HG03354 (cell line): ENCODE measurements at regions not wholly inside any gene's neighbourhood (a gene's known extent, or its start where the extent isn't known, plus 50 kb on each side); places are given as distances from the start of the nearest gene placed in this dataset.
A peak's percentile ranks its signal among the peaks of the same experiment; 100 is the strongest.

Experiments
- ATAC-seq: cut with Tn5 transposase; IDR thresholded peaks from one replicate; pipeline ENCODE4 v1.9.1; 2021; ENCODE audit warnings: mild to moderate bottlenecking; ENCODE audit not compliant: unreplicated experiment, poor library complexity, severe bottlenecking

- no peak for ATAC-seq
Observed at GRCh38 chr2:15786901-15787300, 153.4 kb upstream of the MYCN start.

- ATAC-seq = no peak
Observed at GRCh38 chr2:15787535-15788454, 152.6 kb upstream of the MYCN start.

- ATAC-seq = no peak
Observed at GRCh38 chr2:15788455-15788829, 151.9 kb upstream of the MYCN start.

- no peak for ATAC-seq
Observed at GRCh38 chr2:15788830-15789229, 151.5 kb upstream of the MYCN start.

GRCh38 chr2:15789381-15790062 lies 150.8 kb upstream of the MYCN start:
- ATAC-seq = no peak

DNA sequence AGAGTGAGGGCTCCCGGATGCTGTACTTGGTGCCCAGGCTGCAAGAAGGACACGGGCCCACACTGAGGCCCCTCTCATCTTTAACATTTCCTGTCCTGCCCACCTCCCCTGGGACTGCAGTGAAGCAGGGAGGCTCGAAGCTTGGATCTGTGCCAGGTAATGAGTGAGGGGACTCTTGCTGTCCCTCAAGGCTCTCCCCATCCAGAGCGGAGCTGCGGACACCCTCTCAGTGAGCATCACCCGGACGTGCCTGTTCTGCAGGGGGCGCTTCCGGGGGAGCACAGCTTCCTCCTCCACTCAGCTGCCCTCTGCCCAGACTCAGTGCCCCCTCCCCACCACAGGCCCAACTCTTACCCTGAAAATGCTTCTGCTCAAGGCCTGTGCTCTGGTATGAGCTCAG lies 150.0 kb upstream of the MYCN start:
- ATAC-seq = no peak

DNA sequence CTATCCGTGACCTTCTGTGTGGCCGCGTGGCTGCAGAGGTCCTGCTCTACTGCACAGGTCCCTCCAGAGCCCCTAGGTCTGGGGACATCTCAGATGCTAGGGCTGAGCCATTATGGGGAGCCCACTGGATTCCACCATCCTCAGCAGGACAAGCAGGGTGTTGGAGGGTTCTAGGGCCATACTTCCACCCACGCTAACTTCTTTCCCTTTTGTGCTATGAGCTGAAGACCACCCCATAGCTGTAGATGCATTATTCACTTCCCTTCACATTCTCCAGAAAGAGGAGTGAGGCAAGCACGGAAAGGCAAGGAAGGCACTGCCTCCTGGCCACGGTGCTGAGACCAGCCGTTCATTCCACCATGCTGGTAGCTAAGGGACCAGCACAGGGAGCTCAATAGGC lies 149.5 kb upstream of the MYCN start:
- ATAC-seq = no peak

- no peak for ATAC-seq
Observed at GRCh38 chr2:15791294-15791693, 149.1 kb upstream of the MYCN start.

- ATAC-seq = no peak
Observed at GRCh38 chr2:15792331-15792730, 148.0 kb upstream of the MYCN start.

- no peak for ATAC-seq
Observed at GRCh38 chr2:15793078-15793913, 147.1 kb upstream of the MYCN start.

GRCh38 chr2:15793978-15794377 lies 146.4 kb upstream of the MYCN start:
- ATAC-seq = no peak

DNA sequence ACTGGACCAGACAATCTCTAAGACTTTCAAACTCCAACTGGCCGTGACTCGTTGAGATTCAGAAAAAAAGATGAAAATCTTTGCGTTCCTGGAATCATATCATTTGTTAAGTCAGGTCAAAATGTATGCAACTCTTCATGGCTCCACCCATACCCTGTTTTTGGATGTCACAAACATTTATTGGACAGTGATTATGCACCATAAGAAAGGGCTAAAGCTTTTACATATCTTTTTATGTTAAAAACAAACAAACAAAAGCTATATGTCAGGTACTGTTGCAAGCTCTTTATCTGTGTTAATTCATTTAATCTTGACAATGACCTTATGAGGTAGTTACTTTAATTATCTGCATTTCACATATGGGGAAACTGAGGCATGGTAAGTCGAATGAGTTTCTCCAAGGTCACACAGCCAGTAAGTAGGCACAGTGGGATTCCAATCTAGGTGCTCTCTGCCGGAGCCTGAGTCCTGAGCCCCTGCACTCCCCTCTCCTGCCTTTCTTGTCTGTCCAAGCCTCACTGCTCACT lies 145.7 kb upstream of the MYCN start:
- ATAC-seq = no peak

- ATAC-seq = no peak
Observed at GRCh38 chr2:15795426-15795825, 144.9 kb upstream of the MYCN start.

GRCh38 chr2:15796167-15796942 lies 144.0 kb upstream of the MYCN start:
- ATAC-seq = no peak

GRCh38 chr2:15797231-15797938 lies 143.0 kb upstream of the MYCN start:
- ATAC-seq = no peak

DNA sequence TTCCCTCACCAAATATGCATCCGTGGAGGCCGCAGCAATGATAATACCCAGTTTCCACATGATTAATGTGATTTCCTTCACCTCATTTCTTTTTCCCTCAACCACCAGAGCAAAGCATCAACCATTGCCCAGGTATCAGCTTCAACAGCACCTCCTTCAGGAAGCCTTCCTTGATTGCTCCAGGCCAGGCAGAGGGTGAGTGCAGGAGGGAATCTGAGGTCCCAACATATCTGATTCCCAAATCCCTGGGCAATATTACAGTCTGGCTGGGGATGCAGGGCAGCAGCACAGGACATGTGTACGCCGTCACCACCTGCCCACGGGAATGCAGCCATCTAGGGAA lies 142.4 kb upstream of the MYCN start:
- no peak for ATAC-seq

DNA sequence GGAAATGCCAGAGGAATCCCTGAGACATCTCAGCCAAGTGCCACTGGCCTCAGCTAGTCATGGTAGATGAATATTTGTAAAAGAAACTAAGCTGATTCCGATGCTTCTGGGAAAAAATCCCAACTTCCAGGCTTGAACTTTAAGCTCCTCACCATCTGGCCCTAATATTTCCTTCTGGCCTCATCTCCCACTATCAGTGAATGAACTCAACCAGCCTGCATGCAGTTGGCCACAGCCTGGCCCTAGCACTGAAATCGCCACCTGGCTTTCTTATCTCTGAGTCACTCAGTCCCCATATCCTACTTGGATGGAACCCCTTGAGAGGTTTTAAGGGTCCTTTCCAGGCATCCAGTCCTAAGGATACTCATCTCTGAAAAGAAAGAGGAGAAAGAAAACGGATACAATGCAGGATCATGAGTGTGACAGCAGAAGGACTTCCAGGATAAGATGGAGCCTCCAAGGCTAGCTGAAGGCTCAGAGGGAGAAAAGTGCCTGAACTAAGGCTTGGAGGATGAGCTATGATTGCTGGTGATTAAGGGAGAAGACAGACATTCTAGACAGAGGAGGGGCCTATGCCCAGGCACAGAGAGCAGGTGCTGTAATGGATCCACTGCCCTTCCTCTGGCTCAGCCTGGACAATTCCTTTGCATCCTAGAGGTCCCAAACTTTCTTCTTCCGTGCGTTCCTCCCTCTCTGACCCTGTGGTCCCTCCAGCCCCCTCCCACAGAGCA lies 141.5 kb upstream of the MYCN start:
- ATAC-seq = peak; percentile 4

GRCh38 chr2:15799432-15799827 lies 140.9 kb upstream of the MYCN start:
- peak; percentile 85 for ATAC-seq
